Stimulated activated CD4-positive, alpha-beta T cell treated with anti-CD3 and anti-CD28 coated beads, Interleukin-1b, Interleukin-23, amount 100 ng/mL, for 48 hours (primary cell): ENCODE measurements at regions not wholly inside any gene's neighbourhood (a gene's known extent, or its start where the extent isn't known, plus 50 kb on each side); places are given as distances from the start of the nearest gene placed in this dataset.

ENCODE experiments used
- DNase-seq: peaks from one replicate; pipeline ENCODE4 v3.0.0-alpha.2; 2020

DNA sequence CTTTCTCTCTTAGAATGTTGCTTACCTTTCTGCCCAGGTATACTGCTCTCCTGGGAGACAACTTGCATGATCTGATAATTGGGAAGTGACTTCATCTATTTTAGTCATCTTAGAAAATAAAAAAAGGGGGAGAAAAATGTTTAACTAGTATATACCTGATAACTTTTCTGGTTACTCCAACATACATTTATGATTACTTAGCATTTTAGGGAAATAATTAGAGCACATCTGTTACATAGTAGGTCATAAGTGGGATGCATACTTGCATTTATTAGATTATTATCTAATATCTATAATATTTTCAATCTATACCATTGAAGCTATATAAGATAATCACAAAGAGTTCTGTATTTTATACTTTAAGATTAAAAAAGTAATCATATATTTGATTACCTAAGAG, 193.9 kb upstream of the EYS start:
- no peak for DNase-seq

DNA sequence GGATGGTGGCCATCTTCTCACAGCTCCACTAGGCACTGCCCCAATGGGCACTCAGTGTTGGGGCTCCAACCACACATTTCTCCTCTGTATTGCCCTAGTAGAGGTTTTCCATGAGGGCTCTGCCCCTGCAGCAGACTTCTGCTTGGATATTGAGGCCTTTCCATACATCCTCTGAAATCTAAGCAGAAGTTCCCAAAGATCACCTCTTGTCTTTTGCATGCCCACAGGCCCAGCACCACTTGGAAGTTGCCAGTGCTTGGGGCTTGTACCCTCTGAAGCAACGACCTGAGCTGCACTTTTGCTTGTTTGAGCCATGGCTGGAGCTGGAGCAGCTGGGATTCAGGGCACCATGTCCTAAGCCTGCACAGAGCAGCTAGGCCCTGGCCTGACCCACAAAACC, 189.1 kb upstream of the EYS start:
- DNase-seq = no peak

DNA sequence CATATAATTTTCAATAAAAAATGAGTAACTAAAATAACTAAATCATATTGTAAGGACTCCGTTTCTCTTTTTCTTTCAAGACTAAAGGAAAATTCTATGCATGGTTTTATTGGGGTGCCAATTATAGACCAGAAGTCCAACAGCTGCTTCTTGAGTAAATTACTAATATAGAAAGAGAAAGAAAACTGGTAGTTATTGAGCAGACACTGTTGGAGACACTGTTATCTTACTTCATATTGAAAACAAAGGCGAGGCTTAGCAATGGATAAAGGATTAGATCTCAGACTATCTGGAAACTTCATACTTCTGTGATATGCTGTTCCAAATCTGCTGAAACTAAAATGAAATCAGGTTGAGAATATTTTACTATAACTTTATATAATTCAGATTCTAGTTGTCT, 169.6 kb upstream of the EYS start:
- no peak for DNase-seq

DNA sequence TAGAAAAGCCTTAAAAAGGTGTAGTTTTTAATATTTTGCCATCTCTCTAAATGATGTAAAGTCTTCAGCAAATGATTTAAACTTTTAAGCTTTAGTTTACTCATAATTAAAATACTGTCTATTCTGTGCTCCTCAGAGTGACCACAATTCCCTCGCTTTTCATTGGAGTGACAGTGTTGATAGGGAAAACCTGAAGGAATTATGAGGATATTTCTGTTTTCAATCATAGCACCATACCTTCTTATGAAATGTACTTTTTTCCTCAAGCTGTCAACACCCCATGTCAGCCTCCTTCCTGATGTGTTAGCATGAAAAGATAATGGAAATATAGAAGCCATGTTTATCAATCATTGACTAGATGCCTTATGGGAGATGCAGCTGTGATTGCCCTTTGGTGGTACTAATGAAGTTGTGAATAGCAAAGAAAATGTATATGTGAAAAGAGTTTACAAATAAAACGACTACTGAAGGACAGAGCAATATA, 145.4 kb upstream of the EYS start:
- DNase-seq = no peak

DNA sequence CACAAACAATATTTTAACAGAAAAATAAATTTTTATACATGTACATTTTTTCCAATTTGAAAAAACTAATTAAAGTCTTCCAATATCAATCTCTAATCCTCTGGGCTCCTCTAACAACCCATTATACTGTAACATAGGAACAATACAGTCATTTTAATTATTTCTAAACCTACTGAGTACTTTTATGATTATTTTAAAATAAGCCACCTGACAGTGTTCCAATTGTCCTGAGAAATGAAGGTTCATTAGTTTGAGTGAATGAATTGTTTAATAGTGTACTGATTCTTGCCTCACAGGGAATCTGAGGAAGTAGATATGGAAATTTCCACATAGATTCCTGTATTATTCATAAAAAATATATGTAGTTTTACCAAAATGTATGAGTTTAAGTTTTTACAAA, 123.1 kb upstream of the EYS start:
- no peak for DNase-seq

DNA sequence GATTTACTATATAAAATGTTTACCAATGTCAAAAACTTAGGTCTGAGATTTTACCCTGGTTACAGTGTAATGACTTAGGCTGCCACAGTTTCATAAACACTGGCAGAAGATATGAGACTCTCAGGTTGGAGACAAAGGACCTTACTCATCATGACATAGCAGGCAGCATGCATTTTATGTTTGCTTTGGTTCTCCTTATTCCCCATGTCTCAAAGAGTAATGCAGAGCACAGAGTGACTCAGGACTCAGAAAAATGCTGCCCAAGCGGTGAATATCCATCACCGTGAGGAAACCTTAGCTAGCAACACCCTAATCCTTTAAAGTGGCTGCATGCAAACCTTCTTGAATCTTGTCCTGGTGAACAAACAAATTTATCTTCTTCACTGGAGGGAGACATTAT, 112.1 kb upstream of the EYS start:
- no peak for DNase-seq

DNA sequence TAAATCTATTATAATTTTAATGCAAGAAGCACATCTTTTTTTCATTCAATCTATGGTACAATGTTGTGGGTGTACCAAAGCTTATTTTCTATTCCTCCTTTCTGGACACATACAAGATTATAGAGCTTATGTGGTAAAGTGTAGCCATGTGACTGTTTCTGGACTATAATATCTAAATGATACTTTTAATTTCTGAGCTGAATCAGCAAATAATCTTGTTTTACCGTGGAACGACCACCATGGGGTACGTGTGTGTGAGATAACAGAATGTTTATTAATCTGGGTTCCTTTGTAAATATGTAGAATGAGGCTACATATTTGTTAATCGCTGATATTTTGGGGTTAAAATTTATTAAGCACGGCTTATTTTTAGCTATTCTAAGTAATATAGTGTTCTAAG, 111.5 kb upstream of the EYS start:
- no peak for DNase-seq

DNA sequence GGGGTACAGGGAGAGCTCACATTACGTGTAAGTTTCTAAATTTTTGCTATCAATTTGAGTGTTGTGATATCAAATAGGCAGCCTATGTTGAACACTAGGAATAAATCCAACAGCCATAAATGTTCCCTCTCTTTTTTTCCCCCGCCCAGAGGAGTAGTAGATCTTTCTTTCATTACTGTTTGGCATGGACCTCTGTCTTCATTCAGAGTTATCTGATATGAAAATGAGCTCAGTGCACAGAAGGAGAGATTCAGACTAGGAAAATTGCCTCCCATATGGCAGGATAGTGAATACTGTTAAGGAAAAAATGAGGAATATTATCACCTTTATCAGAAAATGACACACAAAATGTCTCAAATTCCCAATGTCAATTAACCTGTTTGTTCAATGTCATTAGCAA, 110.0 kb upstream of the EYS start:
- DNase-seq = no peak

DNA sequence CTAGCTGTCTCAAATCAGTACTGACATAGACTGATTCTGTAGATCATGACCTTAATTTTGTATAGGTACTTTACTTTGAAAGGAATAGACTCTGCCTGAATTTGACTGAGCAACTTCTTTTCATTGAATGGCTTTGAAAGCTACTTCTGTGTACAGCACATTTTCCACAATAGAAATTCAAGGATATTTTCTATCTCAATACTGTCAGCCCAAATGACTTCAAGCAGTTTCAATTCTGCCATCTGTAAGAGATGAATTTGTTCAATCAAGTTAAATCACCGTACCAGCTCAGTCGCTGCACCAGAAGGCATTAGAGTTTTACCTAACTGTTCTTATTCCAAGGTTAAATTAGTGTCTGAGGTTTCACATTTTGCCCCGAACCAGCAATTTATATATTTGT, 107.0 kb upstream of the EYS start:
- DNase-seq = no peak

DNA sequence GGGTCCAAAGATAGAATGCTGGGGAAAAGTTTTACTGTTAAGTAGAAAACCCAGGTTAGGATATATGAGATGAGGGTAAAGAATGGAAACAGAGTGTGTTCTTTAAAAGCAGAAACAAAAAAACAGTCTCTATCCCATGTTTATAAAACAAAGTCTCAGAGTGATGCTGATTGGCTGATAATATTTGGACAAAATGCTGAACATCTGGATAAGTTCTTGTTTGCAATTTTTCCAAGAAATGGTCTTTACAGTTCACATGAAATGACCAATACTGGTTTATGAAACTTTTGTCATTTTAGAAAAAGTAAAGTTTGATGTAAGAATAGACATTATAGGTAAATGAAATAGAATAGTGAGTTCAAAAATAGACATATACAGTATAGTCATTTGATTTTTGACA, 96.2 kb upstream of the EYS start:
- DNase-seq = no peak

DNA sequence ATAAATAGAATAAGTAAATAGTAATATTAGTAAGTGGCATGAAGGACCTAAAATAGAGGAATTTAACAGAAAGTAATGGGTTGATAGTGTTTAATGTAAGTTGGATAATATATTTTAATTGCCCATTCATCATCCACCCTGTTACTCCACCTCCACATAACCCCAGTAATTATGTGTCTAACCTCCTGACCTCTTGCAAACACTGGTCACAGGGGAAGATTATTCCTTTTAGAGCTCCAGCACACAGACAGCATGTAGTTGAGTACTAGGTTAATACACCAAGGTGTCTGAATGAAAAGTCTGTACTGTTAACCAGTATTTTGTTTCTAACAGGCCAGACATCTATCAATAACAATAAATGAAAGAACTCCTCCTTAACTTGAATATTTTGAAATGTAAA, 92.4 kb upstream of the EYS start:
- no peak for DNase-seq

DNA sequence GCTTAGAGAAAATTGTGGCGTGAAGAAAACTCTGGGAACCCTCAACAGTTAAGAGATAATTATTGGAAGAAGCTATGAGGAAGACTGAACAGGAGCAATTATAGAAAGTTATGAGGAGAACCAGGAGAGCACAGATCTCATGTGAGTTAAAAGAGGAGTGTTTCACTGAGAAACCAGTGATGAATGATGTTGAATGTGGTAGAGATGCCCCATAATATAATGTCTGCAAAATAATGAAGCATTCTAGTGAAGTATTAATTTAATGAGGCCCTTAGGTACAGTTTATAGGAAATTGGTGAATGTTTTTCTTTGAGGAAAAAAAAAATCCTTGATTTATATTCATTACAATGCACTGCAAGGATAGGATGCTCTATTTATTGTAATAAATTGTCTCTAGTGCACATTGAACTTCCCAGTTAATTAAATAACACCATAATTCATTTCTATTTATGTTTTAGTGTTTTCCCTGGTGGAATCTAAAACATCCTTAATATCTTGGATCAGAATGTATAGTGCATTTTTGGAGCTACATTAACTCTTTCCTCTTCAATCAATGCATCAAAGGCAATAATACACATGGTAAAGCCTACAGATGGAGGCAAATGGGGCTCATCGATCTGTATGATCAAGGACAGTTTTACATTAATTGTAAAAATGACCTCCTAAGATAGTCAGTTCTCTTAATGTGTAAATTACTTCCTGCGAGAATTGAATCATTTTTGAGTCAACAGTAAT, 91.4 kb upstream of the EYS start:
- DNase-seq = no peak

DNA sequence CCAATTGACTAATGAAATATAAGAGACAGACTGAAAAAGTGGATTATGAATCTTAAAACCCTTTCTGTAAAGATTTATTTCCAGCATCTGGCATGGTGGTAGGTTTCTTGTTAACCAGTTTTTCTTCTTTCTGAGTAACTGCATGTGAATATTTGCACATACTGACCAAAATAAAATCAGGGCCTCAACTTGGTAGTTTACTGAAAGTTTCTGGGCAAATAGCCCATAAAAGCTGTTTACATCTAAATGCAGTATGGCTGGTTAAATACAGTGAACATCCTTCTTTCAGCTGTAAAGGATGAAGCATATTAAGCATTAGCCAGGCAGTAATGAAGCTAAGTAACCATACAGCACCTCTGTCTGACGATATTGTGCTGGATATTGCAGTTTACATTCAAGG, 83.6 kb upstream of the EYS start:
- DNase-seq = no peak

DNA sequence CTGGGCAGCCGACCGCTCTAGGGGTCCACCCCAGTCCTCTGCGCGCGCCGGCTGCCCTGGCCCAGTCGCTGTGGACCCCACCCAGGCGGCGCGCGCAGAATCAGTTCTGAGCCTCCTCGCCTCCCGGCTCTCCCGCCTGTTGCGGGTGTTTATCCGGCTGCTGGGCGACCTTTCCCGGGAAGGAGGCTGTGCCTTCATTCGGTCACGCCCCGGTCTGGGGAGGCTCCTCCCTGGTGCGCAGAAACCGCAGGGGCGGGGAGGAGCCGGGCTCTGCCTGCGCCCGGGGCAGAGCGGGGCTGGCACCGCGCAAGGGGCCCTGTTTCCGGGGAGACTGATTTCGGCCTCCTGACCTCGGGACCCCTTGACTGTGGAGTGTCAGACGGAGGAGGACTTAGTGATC, 80.8 kb upstream of the EYS start:
- no peak for DNase-seq

DNA sequence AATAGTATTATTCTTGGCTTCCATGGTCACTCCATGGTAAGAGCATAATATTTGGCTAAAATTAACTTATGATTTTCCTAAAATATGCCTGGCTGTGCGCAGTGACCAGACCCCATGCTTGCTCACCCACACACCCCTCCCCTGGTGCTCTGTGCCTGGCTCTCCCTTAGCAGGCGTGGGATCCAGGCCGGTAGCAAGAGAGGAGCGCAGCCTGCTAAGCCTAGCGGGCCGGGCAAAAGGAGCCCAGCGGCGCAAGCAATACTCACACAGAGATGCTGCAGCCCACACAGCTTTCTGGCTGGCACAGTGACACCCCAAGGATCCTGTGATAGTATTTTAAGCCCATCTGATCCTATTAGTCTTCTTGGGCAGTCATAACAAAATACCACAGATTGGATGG, 79.8 kb upstream of the EYS start:
- no peak for DNase-seq

DNA sequence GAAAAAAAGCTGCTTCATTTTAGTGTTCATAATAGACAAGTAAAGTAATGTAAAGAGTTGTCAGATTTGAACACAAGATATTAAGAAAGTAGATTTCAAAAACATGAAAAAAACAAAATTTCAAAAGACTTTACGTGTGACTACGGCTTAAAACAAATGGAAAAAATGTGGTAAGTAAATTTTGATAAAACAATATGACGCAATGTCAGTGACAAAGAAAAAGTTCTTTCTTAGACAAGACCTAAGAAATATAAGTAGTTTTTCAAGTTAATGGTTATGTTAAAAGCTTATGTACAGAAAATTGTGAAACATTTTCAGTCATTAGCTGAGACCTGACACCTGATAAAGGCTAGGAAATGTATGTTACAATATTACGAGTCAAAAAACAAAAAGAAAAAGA, 73.7 kb upstream of the EYS start:
- no peak for DNase-seq

DNA sequence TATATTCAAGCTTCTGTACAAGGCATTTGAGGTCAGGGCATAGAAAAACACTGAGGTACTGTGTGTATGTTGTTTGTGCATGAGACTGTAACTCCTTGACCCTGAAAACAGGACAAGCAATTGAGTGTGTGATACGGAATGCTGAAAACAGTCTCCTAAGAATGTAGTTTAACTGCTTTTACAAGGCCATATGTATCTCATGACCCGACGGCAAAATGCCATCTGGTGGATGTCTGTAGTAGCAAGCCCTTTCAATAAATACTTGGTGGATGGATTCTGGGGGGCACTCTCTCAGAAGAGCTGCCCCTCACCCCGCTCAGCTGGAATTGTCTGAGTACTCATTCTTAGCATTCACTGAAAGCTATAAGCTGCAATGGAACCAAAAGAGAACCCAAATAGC, 69.3 kb upstream of the EYS start:
- no peak for DNase-seq

DNA sequence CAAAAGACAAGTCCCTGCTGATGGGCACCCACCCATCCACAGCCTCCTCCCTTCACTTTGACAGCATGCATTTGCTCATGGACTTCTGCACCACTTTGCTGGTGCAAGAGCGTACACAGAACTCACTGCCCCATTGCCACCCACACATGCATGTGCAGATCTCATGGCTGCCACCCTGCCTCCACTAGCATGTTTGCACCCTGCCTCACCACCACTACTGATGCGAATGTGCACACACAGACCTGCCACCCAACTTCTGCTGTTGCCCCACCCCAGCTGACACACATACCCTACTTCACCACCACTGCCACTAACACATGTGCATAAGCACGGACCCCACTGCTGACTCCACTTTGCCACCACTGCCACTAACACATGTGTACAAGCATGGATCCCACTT, 64.9 kb upstream of the EYS start:
- DNase-seq = no peak

DNA sequence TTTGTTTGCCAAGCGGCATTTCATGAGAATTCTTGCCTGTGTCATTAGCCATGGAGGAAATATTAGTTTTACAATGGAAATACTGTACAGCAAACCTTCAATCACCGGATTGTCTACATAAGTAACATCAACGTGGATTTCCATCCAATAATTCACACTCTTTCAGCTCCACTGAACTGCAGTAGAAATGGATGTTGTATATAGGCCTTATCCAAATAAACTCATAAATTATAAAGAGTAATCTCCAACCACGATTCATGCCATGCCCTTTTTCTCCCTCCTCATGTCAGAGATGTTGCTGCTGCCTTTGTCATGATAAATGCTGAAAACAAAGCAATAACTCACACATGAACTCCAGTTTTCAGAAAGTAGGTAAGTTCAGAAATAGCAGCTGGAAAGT, 54.9 kb upstream of the EYS start:
- no peak for DNase-seq

DNA sequence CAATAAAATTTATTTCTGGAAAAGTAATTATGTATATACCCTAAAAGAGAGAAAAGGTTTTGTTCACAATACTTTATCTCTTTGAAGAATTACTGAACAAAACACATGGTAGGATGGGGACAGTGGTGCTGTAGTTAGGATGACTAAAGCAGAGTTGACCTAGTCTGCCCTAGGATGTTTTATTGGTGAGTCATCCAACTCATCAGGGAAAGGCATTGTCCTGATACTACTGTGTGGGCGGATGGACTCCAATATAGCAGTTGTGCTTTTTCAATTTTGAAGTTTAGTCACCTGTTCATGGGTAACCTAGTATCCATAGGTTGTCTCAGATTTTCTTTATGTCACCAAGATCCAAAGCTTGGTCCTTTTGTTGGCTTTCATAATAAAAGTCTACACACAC, 53.3 kb upstream of the EYS start:
- DNase-seq = no peak
